Hepatocyte (in vitro differentiated cells): ENCODE measurements at regions not wholly inside any gene's neighbourhood (a gene's known extent, or its start where the extent isn't known, plus 50 kb on each side); places are given as distances from the start of the nearest gene placed in this dataset.

ENCODE experiments used
- DNase-seq: peaks from one replicate; pipeline ENCODE4 v3.0.0-alpha.2; 2016; ENCODE audit warnings: low spot score
- H2AFZ ChIP-seq: fragments of 200-600 bp; sonication (generic); 2 replicates; pipeline ENCODE4 v1.6.0; 2016; ENCODE audit warnings: antibody characterized with exemption, mild to moderate bottlenecking
- H3K27ac ChIP-seq: fragments of 200-600 bp; sonication (generic); 2 replicates; pipeline ENCODE4 v1.5.1; 2016; ENCODE audit warnings: mild to moderate bottlenecking
- H3K27me3 ChIP-seq: fragments of 200-600 bp; sonication (generic); 2 replicates; pipeline ENCODE4 v1.6.1; 2016
- H3K36me3 ChIP-seq: fragments of 200-600 bp; sonication (generic); replicated peaks from 2 replicates; pipeline ENCODE4 v1.5.1; 2016; ENCODE audit warnings: low read depth; ENCODE audit not compliant: insufficient read depth
- H3K4me1 ChIP-seq: fragments of 200-600 bp; sonication (generic); 2 replicates; pipeline ENCODE4 v1.5.1; 2016; ENCODE audit warnings: mild to moderate bottlenecking, moderate library complexity; ENCODE audit not compliant: insufficient read depth
- H3K4me2 ChIP-seq: fragments of 200-600 bp; sonication (generic); 2 replicates; pipeline ENCODE4 v1.6.0; 2016
- H3K4me3 ChIP-seq: fragments of 200-600 bp; sonication (generic); 2 replicates; pipeline ENCODE4 v1.5.1; 2016; ENCODE audit warnings: mild to moderate bottlenecking
- H3K79me2 ChIP-seq: fragments of 200-600 bp; sonication (generic); 2 replicates; pipeline ENCODE4 v1.6.0; 2017; ENCODE audit warnings: mild to moderate bottlenecking
- H3K9me2 ChIP-seq: fragments of 200-600 bp; sonication (generic); replicated peaks from 2 replicates; pipeline ENCODE4 v1.6.0; 2017; ENCODE audit warnings: mild to moderate bottlenecking; ENCODE audit not compliant: insufficient read depth
- H3K9me3 ChIP-seq: fragments of 200-600 bp; sonication (generic); 2 replicates; pipeline ENCODE4 v1.5.1; 2016; ENCODE audit warnings: low read depth, mild to moderate bottlenecking
- H4K20me1 ChIP-seq: fragments of 200-600 bp; sonication (generic); 2 replicates; pipeline ENCODE4 v1.6.0; 2016; ENCODE audit warnings: mild to moderate bottlenecking; ENCODE audit not compliant: insufficient read depth, poor library complexity, severe bottlenecking
- EZH2 ChIP-seq: fragments of 200-600 bp; sonication (generic); IDR thresholded peaks from 2 replicates; pipeline ENCODE4 v1.6.1; 2016; ENCODE audit warnings: antibody characterized with exemption, mild to moderate bottlenecking, borderline replicate concordance
- EZH2phosphoT487 ChIP-seq: fragments of 200-600 bp; sonication (generic); IDR thresholded peaks from one replicate; pipeline ENCODE4 v1.6.1; 2018; ENCODE audit warnings: antibody characterized with exemption, mild to moderate bottlenecking, low read depth, moderate library complexity; ENCODE audit not compliant: unreplicated experiment, severe bottlenecking
- WGBS: methylation state at CpG from one replicate; pipeline ENCODE4 v1.1.6; 2016; ENCODE audit warnings: low lambda C conversion rate; ENCODE audit errors: missing lambda C conversion rate; 5-methylcytosine and 5-hydroxymethylcytosine counted together
- TF ChIP-seq, protein P1 (sequence below): fragments of 200-600 bp; sonication (generic); IDR thresholded peaks from 2 replicates; pipeline ENCODE4 v1.5.1; 2016; ENCODE audit warnings: antibody characterized with exemption, mild to moderate bottlenecking; ENCODE audit not compliant: poor library complexity

DNA sequence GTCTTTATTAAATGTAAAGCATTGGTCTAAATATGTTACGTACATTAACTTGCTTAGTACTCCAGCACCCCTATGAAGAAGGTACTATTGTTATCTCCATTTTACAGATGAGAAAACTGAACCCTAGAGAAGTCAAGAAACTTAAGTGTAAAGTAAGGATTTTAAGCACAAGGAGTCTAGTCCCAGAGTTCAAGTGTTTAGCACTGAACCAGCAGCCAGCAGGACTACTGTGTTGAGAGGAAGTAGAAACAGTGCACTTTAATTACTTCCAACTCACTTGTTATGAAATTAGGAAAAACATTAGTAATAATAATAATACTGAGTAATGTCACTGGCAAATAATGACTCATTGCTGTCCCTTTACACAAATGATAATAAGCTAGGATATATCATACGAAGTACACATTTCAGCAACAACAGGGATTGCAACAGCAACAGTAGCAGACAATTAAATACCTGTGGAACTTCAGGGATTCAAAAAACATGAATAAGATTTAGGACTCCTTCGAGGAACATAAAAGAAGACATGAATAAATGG, 548.1 kb upstream of the HS3ST1 start:
- DNase-seq: no peak
- Histone ChIP-seq H3K4me1 (no peaks in the 10 kb centered on the region), H4K20me1 (no peaks in the 10 kb centered on the region), H3K9me2 (no peaks in the 10 kb centered on the region), H2AFZ (no peak overlapping the region), H3K27me3 (no peaks in the 10 kb centered on the region), H3K79me2 (no peaks in the 10 kb centered on the region), H3K4me3 (no peak overlapping the region), H3K9me3 (no peaks in the 10 kb centered on the region), H3K36me3 (no peaks in the 10 kb centered on the region), H3K27ac (no peak overlapping the region), H3K4me2 (no peak overlapping the region)
- WGBS: 84% methylated on average over 3 of the region's 3 CpGs
- TF ChIP-seq, protein P1, sequence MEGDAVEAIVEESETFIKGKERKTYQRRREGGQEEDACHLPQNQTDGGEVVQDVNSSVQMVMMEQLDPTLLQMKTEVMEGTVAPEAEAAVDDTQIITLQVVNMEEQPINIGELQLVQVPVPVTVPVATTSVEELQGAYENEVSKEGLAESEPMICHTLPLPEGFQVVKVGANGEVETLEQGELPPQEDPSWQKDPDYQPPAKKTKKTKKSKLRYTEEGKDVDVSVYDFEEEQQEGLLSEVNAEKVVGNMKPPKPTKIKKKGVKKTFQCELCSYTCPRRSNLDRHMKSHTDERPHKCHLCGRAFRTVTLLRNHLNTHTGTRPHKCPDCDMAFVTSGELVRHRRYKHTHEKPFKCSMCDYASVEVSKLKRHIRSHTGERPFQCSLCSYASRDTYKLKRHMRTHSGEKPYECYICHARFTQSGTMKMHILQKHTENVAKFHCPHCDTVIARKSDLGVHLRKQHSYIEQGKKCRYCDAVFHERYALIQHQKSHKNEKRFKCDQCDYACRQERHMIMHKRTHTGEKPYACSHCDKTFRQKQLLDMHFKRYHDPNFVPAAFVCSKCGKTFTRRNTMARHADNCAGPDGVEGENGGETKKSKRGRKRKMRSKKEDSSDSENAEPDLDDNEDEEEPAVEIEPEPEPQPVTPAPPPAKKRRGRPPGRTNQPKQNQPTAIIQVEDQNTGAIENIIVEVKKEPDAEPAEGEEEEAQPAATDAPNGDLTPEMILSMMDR: no peak
- TF ChIP-seq EZH2 (no peak), EZH2phosphoT487 (no peak)

DNA sequence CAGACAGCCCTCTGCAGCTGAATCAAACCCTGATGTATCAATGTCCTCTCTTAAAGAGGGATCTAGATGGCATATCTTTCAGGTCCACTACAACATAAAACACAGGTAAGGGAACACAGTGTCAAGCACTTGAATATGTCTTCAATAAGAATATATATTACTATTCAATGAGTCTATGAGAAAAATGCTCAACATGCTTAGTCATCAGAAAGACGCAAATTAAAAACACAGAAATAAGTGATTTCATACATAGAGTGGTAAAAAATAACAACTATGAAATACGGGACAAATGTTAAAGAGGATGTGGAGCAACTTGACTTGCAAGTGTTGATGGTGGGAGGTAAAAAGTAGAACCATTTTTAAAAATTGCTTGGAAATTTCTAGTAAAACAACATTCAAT, 544.6 kb upstream of the HS3ST1 start:
- no peak overlapping the region for H3K27ac ChIP-seq
- no peaks in the 10 kb centered on the region for H3K79me2 ChIP-seq
- DNase-seq: no peak
- no peaks in the 10 kb centered on the region for H3K9me2 ChIP-seq
- H3K36me3 ChIP-seq: no peaks in the 10 kb centered on the region
- TF ChIP-seq EZH2 (no peak), EZH2phosphoT487 (no peak)
- TF ChIP-seq, protein P1: no peak
- no peak overlapping the region for H3K4me3 ChIP-seq
- H3K9me3 ChIP-seq: no peaks in the 10 kb centered on the region
- H4K20me1 ChIP-seq: no peaks in the 10 kb centered on the region
- no peak overlapping the region for H3K4me2 ChIP-seq
- H2AFZ ChIP-seq: no peak overlapping the region
- 93% methylated on average over 2 of the region's 2 CpGs for WGBS
- H3K4me1 ChIP-seq: no peaks in the 10 kb centered on the region
- no peaks in the 10 kb centered on the region for H3K27me3 ChIP-seq

DNA sequence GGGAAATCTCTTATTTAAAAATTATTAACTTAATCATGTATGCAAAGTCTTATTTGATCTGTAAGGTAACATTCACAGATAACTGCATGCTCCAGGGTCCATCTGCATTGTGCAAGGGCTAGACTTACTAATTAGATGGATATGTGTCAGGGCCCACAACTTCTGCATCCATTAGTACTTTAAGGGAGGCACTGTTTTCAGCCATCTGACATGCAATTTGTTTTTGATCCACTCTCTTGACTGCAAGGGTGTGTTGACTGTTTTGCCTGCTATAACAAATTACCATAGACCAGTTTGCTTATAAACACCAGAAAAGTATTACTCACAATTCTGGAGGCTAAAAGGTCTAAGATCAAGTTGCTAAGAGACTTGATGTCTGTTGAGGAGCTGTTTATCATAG, 542.1 kb upstream of the HS3ST1 start:
- H3K9me3 ChIP-seq: no peaks in the 10 kb centered on the region
- H4K20me1 ChIP-seq: no peaks in the 10 kb centered on the region
- no peaks in the 10 kb centered on the region for H3K9me2 ChIP-seq
- DNase-seq: no peak
- H3K79me2 ChIP-seq: no peaks in the 10 kb centered on the region
- no peaks in the 10 kb centered on the region for H3K4me1 ChIP-seq
- H3K36me3 ChIP-seq: no peaks in the 10 kb centered on the region
- no peak overlapping the region for H3K4me3 ChIP-seq
- no peak overlapping the region for H3K27ac ChIP-seq
- no peaks in the 10 kb centered on the region for H3K27me3 ChIP-seq
- TF ChIP-seq EZH2phosphoT487 (no peak), EZH2 (no peak)
- TF ChIP-seq, protein P1: no peak
- no peak overlapping the region for H2AFZ ChIP-seq
- no peak overlapping the region for H3K4me2 ChIP-seq

DNA sequence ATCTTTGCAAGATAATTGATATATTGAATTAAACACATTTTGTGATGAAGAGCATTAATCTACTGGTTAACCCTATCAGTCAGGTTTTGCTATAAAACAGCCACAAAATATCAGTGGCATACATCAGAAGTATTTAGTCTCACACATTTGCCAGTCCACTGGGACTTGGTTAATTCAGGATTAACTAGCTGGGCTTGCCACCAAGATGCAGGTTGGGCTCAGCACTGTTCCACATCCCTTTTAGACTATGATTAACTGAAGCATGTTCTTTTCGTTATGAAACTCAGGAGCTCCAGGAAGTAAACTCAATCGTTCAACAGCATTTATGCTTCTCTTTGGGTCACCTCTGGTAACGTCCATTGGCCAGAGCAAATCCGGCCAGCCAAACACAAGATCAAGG, 538.1 kb upstream of the HS3ST1 start:
- Histone ChIP-seq H3K79me2 (no peaks in the 10 kb centered on the region), H3K36me3 (no peaks in the 10 kb centered on the region), H4K20me1 (no peaks in the 10 kb centered on the region), H3K4me3 (no peak overlapping the region), H3K9me3 (no peaks in the 10 kb centered on the region), H3K4me2 (no peak overlapping the region), H3K27ac (no peak overlapping the region), H2AFZ (no peak overlapping the region), H3K9me2 (no peaks in the 10 kb centered on the region), H3K4me1 (no peaks in the 10 kb centered on the region), H3K27me3 (no peaks in the 10 kb centered on the region)
- no peak for TF ChIP-seq EZH2
- TF ChIP-seq, protein P1: no peak
- WGBS: 71% methylated on average over 4 of the region's 4 CpGs
- DNase-seq: no peak
